ENCODE measurements at regions not wholly inside any gene's neighbourhood (a gene's known extent, or its start where the extent isn't known, plus 50 kb on each side); places are given as distances from the start of the nearest gene placed in this dataset.

DNA sequence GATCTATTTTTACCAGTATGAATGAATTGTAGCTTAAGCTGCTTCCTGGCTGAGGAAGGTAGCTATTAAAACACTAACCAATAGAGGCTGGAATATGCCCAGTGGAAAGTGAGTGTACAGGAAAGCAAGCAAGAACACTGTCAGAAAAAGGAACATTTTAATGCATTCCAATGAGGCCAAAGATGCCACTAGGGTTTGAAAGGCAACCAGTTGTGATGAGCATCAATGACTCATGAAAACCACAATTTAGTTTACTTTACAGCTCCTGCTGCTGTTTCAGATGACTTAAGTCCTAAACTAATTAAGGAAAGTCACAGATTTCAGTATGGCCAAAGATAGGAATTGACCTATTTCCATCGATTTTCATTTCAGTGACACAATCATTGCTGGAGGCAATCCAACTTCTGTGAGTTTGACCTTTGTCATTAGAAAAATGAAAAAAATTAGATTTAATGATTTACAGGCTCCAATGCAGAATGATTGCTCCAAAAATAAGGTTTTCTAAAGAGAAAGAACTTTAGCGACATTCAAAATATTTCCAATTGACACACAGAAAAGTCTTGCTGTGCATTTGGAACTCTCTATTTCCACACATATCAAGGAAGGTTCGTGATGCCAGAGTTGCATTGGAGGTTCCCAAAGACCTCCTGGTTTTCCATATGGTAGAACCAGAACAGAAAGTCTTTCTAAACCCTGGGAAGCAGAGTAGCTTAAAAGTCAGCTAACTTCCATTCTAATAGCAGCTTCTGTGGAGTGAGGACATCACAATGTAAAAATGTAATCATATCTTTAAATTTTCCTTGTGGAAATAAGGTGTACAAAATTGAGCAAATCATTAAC, 103.0 kb downstream of the SUCNR1 start:
- DNase-seq (ENCODE audit: low spot score in 2 of 2) = no peak
- no peak overlapping the region for H3K4me3 ChIP-seq
- H3K27me3 ChIP-seq (ENCODE audit: low read depth) = 0 out of 2 replicates have a peak, but pooled peaks cover 2% of the 10 kb centered on the region
- H3K9me3 ChIP-seq = no peaks in the 10 kb centered on the region
- in situ Hi-C loops (cut with MboI; ENCODE audit: low sequenced_read_pairs) = no loop called here
- H3K36me3 ChIP-seq (replicated peaks) = no peaks in the 10 kb centered on the region
- H3K4me1 ChIP-seq = peaks cover 6% of the 10 kb centered on the region

DNA sequence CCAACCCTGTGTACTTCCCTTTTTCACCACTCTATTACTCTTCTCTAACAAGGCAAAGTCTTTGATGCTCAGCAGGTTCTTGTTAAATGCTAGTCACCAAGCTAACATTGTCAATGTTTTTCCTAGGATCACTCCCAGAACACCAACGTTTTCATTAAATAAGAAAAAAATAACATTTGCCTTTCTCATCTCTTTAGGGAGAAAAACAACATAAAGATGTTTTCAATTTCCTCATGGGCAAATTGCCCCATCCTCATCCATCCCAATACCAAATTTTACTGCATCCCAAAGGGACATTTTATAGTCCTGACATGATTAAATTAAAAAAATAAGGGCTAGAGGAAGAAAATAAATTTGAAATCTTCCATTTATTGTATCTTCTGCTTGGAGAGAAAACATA, 106.5 kb downstream of the SUCNR1 start:
- Histone ChIP-seq H3K27me3 (ENCODE audit: low read depth) (0 out of 2 replicates have a peak, but pooled peaks cover 2% of the 10 kb centered on the region), H3K4me1 (no peaks in the 10 kb centered on the region; the same call in 1 of the 2 replicates), H3K36me3 (replicated peaks) (no peaks in the 10 kb centered on the region), H3K9me3 (no peaks in the 10 kb centered on the region), H3K4me3 (no peak overlapping the region)
- no peak for DNase-seq (ENCODE audit: low spot score in 2 of 2)
- in situ Hi-C loops (cut with MboI; ENCODE audit: low sequenced_read_pairs) = no loop called here

DNA sequence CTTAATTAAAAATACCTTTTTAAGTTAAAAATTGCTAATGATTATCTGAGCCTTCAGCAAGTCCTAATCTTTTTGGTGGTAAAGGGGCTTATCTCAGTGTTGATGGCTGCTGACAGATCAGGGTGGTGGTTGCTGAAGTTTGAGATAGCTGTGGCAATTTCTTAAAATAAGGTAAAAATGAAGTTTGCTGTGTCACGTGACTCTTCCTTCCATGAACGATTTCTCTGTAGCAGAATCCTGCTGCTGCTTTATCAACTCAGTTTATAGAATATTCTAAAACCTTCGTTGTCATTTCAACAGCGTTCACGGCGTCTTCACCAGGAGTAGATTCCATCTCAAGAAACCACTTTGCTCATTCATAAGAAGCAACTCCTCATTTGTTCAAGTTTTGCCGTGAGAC, 110.1 kb downstream of the SUCNR1 start:
- in situ Hi-C loops (cut with MboI; ENCODE audit: low sequenced_read_pairs) = no loop called here
- peaks cover 5% of the 10 kb centered on the region for H3K27me3 ChIP-seq (ENCODE audit: low read depth)
- no peaks in the 10 kb centered on the region for H3K4me1 ChIP-seq
- no peaks in the 10 kb centered on the region for H3K9me3 ChIP-seq
- DNase-seq (ENCODE audit: low spot score in 2 of 2) = no peak
- H3K36me3 ChIP-seq (replicated peaks) = no peaks in the 10 kb centered on the region
- no peak overlapping the region for H3K4me3 ChIP-seq

DNA sequence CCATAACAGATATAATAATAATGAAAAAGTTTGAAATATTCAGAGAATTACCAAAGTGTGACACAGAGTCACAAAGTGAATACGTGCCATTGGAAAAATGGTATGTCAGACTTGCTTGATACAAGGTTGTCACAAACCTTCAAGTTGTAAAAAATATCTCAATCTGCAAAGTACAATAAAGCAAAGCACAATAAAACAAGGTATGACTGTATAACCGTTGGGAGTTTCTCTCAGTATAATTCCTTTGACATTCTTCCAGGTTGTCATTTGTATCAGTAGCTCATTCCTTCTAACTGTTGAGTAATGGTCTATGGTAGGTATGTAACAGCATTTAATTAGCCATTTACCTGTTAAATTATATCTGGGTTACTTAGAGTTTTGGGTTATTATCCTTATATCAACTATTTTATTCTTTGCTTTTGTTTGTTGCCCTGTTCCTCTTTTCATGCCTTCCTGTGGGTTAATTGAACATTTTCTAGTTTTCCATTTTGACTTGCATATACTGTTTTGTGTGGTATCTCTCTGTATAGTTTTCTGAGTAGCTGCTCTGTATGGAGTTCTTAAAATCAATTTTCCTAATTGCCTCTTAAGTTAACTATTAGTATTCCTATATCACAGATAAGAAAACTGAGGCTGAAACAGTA, 112.5 kb downstream of the SUCNR1 start:
- H3K9me3 ChIP-seq = no peaks in the 10 kb centered on the region
- peaks cover 15% of the 10 kb centered on the region for H3K27me3 ChIP-seq (ENCODE audit: low read depth)
- in situ Hi-C loops (cut with MboI; ENCODE audit: low sequenced_read_pairs) = no loop called here
- H3K4me3 ChIP-seq = no peak overlapping the region
- H3K4me1 ChIP-seq = no peaks in the 10 kb centered on the region
- DNase-seq (ENCODE audit: low spot score in 2 of 2) = no peak
- H3K36me3 ChIP-seq (replicated peaks) = no peaks in the 10 kb centered on the region

DNA sequence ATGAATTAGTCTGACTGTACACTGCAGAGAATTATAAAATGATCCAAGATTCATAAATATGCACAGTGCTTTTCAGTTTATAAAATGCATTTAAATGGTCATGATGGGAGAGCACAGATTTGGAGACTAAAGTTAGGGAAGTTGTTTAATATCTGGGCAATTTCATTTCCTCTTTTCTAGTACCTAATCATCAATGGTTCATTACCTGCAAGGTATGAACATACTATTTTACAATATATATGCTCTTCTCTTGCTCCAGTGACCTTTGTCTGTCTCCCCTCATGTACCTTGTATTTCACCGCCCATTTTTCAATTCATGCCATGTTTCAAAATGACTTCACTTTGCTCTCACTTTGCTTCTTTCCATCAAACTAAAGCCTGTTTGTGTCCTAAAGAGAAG, 114.5 kb downstream of the SUCNR1 start:
- no peaks in the 10 kb centered on the region for H3K36me3 ChIP-seq (replicated peaks)
- H3K4me3 ChIP-seq = no peak overlapping the region
- in situ Hi-C loops (cut with MboI; ENCODE audit: low sequenced_read_pairs) = no loop called here
- no peaks in the 10 kb centered on the region for H3K9me3 ChIP-seq
- DNase-seq (ENCODE audit: low spot score in 2 of 2) = no peak
- peaks cover 26% of the 10 kb centered on the region for H3K27me3 ChIP-seq (ENCODE audit: low read depth)
- H3K4me1 ChIP-seq = no peaks in the 10 kb centered on the region

DNA sequence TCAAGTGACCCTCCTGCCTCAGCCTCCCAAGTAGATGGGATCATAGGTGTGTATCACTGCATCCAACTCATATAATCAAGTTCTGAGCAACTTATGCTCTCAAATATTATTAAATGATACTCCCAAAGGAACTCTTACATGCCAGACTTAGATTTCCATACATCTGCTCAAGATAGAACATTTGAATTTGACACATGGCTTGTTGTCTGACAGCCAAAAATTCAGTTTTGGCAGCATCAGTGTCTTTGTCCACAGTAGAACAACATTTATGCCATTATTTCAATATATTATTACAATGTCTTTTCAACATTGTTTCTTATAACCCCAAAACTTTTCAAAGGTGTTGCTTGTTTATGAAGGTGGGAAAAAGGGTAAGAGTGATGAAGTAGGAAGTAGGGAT, 116.2 kb downstream of the SUCNR1 start:
- no peaks in the 10 kb centered on the region for H3K4me1 ChIP-seq

DNA sequence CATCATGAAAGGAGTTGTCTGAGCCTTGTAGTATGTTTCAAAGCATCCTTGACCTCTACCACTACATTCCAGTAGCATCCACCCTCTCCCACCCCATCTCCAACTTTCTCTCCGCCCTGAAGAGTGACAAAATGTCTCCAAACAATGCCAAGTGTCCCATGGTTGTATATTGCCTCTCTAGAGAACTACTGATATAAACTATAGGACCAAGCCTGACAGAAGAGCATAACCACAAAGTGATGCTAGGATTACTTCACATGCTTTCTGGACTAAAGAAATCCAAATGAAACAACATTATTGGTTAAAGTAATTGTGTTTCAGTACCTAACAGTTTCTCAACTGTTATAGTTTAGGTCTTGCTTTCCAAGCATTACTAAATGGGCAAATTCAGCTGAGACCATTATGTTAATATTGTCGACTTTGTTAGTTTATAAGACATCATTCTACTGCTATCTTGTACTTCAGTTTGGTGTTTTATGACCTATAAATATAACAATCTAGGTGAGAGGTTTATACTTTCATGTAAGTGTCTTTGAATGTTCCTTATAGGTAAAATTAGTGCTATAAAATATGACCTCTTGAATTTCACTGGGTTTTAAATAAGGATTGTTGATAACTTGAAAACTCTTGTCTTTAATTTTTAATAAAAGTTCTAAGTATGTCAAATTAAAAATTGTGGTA, 117.4 kb downstream of the SUCNR1 start:
- no peaks in the 10 kb centered on the region for H3K4me1 ChIP-seq
- no peaks in the 10 kb centered on the region for H3K9me3 ChIP-seq
- no peak overlapping the region for H3K4me3 ChIP-seq
- in situ Hi-C loops (cut with MboI; ENCODE audit: low sequenced_read_pairs) = no loop called here
- H3K27me3 ChIP-seq (ENCODE audit: low read depth) = peaks cover 35% of the 10 kb centered on the region
- H3K36me3 ChIP-seq (replicated peaks) = no peaks in the 10 kb centered on the region
- DNase-seq (ENCODE audit: low spot score in 2 of 2) = no peak

More for the DNA sequence above, 116.2 kb downstream of the SUCNR1 start:
- H3K36me3 ChIP-seq (replicated peaks) = no peaks in the 10 kb centered on the region
- DNase-seq (ENCODE audit: low spot score in 2 of 2) = no peak
- H3K9me3 ChIP-seq = no peaks in the 10 kb centered on the region
- H3K4me3 ChIP-seq = no peak overlapping the region
- in situ Hi-C loops (cut with MboI; ENCODE audit: low sequenced_read_pairs) = no loop called here
- H3K27me3 ChIP-seq (ENCODE audit: low read depth) = peaks cover 29% of the 10 kb centered on the region

DNA sequence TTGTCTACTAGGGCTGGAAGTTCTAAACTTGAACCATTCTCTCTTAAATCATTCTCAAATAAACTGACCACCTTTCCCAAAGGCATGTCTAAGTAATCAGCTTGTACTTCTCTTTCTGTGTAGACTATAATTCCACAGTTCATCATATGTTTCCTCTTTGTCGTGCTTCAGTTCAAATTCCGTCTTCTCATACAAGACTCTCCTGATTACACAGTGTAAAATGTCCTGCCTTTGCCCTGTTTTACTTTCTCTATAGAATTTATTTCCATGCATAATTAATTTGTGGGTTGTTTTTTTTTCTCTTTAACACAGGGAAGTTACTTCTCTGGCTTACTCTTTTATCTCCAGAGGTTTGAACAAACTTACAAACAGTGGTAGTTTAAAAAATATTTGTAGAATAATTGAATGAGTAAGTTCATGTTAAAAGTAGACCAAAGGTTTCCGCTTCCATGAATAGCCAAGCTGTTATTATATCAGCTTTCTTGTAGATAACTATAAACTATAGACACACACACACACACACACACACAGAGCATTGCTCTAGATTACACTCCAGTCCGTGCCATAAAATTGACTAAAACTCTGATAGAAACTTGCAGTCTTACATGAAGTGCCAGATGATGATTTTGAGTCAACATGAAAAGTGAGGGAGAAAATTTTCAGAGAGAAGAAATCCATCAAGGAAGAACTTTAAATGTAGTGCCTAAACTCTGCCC, 119.0 kb downstream of the SUCNR1 start:
- no peak for DNase-seq (ENCODE audit: low spot score in 2 of 2)
- Histone ChIP-seq H3K9me3 (no peaks in the 10 kb centered on the region), H3K36me3 (replicated peaks) (no peaks in the 10 kb centered on the region), H3K27me3 (ENCODE audit: low read depth) (peaks cover 35% of the 10 kb centered on the region), H3K4me3 (no peak overlapping the region), H3K4me1 (peaks cover 9% of the 10 kb centered on the region; the same call in 1 of the 2 replicates)
- in situ Hi-C loops (cut with MboI; ENCODE audit: low sequenced_read_pairs) = no loop called here

DNA sequence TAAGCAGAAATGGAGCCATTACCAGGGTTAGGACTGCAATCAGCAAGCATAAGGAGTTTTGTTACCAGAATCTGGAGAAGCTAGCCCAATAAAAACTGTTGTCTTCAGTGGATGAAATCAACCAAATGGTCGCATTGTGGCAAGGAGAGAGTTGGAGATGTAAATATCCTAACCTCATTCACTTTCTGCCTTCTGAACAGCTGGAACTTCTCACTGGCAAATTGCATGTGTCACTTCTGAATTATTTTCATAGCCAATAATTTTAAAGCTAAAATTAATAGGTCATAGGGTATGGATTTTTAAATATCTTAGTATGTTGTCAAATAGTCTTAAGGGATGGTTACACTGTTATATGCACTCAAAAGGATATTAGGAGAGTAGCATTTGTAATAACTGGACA, 121.6 kb downstream of the SUCNR1 start:
- H3K9me3 ChIP-seq = no peaks in the 10 kb centered on the region
- H3K36me3 ChIP-seq (replicated peaks) = no peaks in the 10 kb centered on the region
- H3K27me3 ChIP-seq (ENCODE audit: low read depth) = peaks cover 29% of the 10 kb centered on the region
- DNase-seq (ENCODE audit: low spot score in 2 of 2) = no peak
- no peak overlapping the region for H3K4me3 ChIP-seq
- in situ Hi-C loops (cut with MboI; ENCODE audit: low sequenced_read_pairs) = no loop called here
- peaks cover 9% of the 10 kb centered on the region; the same call in 1 of the 2 replicates for H3K4me1 ChIP-seq

DNA sequence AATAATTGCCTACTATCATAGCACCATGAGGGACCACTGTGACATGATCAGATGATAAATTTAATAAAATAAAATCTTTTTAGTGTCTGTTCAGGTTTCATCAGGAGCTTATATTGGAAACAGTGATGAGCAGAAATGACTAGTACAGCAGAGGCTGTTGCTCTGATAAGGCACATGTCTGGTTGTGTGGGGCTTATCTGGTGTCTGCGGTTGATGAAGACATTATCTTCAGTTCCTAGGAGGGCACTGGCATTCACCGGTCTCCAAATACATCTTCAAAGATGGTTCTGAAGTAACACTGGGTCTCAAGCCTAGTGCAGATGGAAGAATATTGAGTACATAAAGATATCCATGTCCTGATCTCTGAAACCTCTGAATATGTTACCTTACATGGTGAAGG, 125.3 kb downstream of the SUCNR1 start:
- Histone ChIP-seq H3K4me1 (peaks cover 9% of the 10 kb centered on the region; the same call in 1 of the 2 replicates), H3K4me3 (no peak overlapping the region), H3K27me3 (ENCODE audit: low read depth) (peaks cover 12% of the 10 kb centered on the region; the same call in 1 of the 2 replicates), H3K36me3 (replicated peaks) (no peaks in the 10 kb centered on the region), H3K9me3 (no peaks in the 10 kb centered on the region)
- no peak for DNase-seq (ENCODE audit: low spot score in 2 of 2)
- in situ Hi-C loops (cut with MboI; ENCODE audit: low sequenced_read_pairs) = no loop called here

DNA sequence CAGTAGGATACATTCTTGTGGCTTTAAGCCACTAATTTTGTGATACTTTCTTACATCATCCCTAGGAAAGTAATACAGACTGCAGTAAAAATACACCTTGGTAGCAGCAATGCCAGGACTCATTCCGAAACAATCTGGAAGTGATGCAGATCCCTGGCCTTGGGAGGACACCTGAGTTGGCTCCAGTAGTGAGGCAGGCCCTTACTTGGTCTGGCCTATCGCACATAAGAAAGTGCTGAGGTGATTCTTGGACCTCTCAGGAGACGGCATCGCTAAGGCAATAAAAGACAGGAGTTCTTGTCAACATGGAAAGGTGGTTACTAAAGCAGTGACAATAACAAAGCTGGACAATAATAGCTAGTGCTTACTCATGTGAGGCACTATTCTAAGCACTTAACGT, 126.5 kb downstream of the SUCNR1 start:
- Histone ChIP-seq H3K4me3 (no peak overlapping the region), H3K4me1 (peaks cover 9% of the 10 kb centered on the region; the same call in 1 of the 2 replicates), H3K36me3 (replicated peaks) (no peaks in the 10 kb centered on the region), H3K9me3 (no peaks in the 10 kb centered on the region), H3K27me3 (ENCODE audit: low read depth) (peaks cover 12% of the 10 kb centered on the region; the same call in 1 of the 2 replicates)
- in situ Hi-C loops (cut with MboI; ENCODE audit: low sequenced_read_pairs) = no loop called here
- DNase-seq (ENCODE audit: low spot score in 2 of 2) = no peak

DNA sequence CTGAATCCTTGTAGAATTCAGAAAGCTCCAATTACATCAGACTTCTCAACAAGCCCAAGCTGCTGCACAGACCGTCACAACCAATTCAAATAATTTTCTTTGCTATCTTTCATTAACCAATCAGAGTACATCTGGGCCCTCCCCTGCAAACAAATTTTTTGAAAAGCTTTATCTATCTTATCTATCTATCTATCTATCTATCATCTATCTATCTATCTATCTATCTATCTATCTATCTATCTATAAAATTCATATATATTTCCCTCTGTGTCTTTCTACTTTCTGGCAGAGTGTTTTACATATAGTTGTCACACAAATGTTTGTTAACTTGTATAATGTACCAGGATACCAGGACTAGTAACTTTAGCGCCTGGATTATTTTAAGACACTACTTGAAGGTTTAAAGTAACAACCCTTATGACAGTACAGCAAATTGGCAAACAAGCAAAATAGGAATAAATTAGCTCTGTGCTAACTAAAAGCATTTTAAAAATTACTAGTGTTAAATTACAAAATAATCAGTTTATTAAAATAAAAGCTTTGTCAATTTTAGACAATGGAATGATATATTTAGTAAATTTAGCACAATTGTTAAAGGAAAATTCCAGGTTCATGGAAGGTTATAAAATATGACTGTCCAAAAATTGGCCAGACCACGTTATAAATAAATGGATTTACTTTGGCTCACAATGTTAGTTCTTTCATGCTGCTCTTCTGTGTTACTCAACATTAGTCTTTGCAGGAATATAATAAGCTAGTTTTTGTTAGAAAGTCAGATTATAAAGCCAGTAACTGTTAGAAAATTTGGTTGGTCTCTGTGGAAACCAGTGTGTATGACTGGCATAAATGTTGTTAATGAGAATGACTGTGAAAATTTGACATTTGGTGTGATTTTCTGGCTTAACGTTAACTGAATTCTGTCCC, 138.6 kb downstream of the SUCNR1 start:
- in situ Hi-C loops (cut with MboI; ENCODE audit: low sequenced_read_pairs) = no loop called here
- Histone ChIP-seq H3K4me1 (no peaks in the 10 kb centered on the region), H3K4me3 (no peak overlapping the region), H3K27me3 (ENCODE audit: low read depth) (no peaks in the 10 kb centered on the region), H3K9me3 (no peaks in the 10 kb centered on the region), H3K36me3 (replicated peaks) (no peaks in the 10 kb centered on the region)
- no peak for DNase-seq (ENCODE audit: low spot score in 2 of 2)

Data from HAP-1 (cell line).